Bone marrow (tissue), 2 donors: ENCODE measurements at regions not wholly inside any gene's neighbourhood (a gene's known extent, or its start where the extent isn't known, plus 50 kb on each side); places are given as distances from the start of the nearest gene placed in this dataset.
A peak's percentile ranks its signal among the peaks of the same experiment; 100 is the strongest.

Experiments
- DNase-seq, 2 donors: peaks; one replicate each; lab custom pipeline; 2025; lab: John Stamatoyannopoulos, UW

GRCh38 chr15:77557564-77557963 lies 75.1 kb downstream of the LINGO1 start:
- DNase-seq: no peak

DNA sequence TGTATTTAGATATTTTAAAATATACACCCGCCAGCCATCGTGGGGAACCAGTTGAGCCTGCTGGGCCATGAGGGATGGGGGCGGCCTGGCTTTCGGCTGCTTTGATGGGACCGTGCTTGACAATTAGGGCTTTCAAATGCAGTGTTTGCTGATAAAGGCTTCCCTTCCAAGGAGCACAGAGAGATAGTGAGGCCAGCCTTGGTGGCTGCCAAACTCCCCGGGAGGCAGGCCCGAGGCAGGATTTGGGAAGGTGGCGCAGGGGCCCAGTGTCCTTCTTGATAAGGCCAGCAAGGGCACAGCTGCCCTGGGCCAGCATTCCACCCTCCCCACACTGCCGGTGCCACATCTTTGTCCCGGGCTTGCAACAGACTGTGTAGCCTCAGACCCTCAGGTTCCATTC lies 75.6 kb downstream of the LINGO1 start:
- DNase-seq: no peak

DNA sequence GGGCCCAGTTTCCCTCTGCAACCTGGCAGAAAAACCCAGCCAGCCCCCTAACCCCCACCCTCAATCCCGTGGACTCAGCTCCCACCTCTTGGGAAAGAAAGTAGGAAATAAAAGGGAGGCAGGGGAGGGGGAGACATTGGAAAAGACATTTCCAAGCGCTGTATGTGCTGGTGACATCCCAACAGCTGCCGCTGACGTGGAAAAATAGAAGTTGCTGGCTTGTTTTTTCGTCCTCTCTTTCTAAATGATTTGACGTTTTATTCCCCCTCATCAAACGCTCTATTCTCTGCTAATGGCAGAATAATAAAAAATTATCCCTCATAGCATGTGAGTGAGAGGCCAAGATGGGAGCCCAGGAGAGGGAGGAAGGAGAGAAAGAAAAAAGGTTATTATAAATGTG lies 76.1 kb downstream of the LINGO1 start:
- no peak for DNase-seq

- no peak for DNase-seq
These were observed 77.5 kb downstream of the LINGO1 start for GRCh38 chr15:77555232-77555631.

GRCh38 chr15:77554306-77555080 lies 78.2 kb downstream of the LINGO1 start:
- DNase-seq: no peak

DNA sequence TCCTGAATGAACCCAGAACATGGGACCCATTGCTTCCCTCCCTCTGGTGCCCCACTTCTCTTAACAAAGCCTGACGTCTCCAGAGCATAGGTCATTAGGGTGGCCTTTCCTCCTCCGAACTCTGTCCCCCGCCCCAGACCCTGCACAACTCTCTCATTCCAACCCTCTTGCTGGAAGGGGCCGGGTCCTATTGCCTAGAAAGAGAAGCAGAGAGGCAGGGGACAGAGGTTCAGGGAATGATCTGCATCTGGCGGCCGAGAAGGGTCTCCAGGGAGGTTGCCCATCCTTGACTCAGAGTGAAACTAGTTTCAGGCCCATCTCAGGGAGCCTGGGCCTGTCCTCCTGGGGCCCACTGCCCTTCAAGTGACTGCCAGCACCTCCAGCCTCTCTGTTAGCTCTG lies 79.0 kb downstream of the LINGO1 start:
- no peak for DNase-seq

DNA sequence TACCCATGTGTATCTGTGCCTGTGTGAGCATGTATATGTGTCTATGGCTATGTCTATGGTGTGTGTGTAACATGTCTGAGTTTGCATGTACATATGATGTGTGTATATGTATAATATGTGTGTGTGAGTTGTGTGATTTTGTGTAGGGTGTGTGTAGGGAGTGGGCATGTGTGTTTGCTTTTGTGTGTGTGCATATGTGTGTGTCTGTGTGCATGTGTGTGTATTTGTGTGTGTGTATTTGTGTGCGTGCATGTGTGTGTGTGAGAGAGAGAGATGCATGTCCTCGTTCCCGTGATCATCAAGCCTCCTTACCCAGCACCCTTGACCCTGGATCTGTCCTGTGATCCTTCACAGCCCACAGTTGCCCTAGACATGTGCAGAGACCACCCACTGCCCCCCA lies 79.5 kb downstream of the LINGO1 start:
- no peak for DNase-seq

GRCh38 chr15:77552066-77552465 lies 80.6 kb downstream of the LINGO1 start:
- no peak for DNase-seq

DNA sequence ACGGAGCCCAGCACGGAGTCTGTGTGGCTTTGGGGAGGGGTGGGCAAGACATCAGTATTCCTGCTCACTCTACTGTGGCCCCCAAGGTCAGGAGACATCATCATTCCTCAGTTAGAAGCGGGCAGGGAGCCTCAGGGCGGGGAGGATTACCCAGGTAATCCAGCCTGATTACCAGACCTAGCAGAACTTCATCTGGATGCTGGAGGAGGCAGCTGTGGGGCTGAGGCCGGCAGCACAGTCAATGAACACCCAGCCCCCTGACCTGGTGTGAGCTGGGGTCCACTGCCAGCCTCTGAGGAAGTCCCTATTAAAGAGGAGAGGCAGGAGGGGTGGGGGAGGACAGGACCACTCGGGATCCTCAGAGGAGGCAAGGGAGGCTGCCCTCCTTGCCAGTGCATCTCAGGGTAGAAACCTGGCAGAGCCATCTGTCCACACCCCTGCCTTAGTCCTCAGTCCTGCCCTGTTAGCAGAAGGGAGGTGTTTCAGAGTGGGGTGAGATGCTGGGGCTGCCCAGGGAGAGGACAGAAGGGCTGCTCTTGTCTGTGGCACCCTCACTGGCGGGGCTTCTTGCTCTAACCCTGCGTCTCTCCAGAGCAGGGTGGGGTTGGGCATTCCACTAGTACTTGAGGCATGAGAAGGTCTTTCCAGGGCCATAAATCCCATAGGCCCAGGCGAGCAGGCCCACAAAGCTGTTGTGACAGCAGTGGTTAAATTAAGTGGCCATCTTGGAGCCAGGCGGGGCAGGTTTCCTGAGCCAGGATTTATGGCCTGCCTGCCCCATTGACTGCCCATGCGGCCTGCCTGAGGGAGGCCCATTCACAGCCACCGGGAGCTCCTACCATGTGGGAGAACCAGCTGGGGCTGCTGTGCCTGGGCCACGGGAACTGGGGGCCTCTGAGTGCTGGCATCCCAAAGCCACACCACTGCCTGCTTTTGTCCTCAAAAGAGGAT lies 82.1 kb downstream of the LINGO1 start:
- DNase-seq: no peak

GRCh38 chr15:77549576-77550288 lies 83.0 kb downstream of the LINGO1 start:
- no peak for DNase-seq

DNA sequence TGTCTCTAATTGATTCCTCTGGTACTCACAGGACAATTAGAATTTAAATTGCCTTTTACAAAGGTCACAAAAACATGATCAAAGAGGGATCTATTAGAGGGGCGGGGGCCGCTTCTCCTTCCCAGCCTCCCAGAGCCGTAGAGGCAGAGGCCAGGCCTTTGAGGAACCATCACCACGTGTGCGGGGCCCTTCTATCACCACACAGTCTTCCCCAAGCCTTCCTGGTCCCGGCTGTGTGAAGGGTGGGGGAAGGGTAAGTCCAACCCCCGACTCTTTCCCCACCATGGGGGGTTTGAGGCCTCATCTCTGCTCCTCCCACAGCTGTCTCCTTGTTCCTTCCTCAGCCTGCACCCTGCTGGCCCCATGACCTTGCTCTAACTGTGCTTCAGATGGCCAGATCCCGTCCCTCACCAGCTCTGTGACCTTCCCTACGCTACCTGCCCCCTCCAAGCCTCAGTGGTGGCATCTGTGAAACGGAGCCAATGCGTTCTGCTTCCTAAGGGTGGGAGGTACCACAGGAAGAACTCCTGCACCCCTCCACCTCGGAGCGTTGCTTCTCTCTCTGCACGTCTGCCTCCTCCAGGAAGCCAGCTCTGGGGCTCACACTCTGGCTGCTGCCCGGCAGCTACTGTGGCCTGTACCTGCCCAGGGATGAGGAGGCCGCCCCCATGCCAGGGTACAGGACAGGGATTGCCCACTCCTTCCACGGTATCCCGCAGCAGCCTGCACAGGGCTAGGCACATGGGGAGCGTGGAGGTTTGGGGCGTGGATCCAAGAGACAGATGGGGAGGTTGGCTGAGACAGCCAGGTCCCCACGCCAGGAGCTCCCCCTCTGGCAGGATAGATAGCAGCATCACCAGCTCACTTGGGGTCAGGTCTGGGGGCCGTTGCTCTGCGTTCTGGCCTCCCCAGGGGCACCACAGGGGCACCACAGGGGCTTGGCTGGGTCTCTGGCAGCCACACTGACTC lies 83.8 kb downstream of the LINGO1 start:
- DNase-seq: no peak

DNA sequence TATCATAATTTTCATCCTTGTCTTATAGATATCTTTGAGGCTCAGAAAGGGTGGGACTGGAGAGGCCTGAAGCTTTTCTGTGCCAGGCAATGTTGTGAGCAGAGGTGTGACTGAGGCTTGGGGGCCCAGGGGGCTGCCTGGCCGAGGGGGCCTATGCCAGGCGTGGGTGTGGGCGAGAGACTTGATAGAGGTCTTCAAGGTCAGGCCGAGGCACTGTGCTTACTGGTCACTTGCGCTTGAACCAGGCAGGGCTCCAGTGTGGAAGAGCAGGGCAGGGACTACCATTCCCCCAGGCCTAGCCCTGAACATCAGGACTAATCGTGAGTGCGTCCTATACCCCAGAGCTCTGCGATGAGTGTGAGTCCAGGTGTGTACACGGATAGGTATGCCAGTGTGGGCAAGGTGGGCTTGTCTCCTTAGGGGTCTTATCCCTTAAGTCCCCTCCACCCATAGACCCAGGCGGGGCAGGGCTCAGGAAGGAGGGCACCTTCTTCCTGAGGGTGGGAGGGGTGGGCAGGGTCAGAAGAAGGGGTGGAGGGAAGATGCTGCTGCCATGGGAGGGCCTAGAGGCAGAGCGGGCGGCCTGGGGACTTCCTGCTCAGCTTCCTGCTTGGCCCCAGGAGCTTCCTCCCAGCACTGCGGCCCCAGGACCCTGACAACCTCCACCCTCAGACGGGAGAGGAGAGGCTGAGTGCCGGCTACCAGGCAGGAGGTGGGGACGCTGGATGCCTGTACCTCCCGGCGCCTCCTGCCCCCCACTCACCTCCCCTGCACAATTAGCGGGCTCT lies 84.7 kb downstream of the LINGO1 start:
- no peak for DNase-seq

DNA sequence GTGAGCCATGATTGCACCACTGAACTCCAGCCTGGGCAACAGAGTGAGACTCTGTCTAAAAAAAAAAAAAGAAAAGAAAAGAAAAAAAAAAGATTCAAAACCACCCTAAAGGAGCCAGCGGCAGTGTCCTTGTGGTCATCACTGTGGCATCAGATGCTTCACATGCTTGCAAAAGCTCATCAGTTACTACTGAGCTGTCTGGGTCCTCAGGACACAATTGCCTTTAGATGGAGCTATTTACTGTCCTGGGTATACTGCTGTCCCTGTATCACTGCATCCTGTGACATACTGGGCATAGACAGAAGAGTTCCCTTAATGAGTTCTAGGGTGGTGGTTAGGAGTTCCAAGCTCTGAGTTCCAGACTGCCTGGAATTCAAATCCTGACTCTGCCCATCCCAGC lies 85.8 kb downstream of the LINGO1 start:
- DNase-seq: no peak

DNA sequence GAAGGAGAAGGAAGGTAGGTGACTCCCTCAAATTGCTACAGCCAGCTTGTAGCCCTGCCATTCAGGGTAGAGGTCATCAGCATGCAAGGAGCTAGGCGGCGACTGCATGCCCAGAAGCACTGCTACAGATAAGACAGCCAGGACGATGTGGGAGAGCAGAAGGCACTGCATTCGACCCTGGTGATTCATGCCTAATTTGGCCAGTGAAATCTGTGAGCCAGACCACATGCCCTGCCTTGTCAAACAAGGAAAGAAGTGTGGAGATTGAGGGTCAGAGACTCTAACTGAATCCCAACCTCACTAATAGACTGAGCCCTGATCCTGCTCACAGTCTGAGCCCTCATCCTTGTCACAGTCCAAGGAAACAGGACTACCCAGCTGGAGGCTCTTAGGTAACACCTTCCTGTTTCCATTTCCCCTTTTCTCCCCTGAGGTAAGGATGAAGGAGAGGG lies 86.6 kb downstream of the LINGO1 start:
- DNase-seq: peak in 1 of 2 donors; percentile 10

GRCh38 chr15:77545058-77545457 lies 87.7 kb downstream of the LINGO1 start:
- no peak for DNase-seq

GRCh38 chr15:77544162-77544561 lies 88.5 kb downstream of the LINGO1 start:
- no peak for DNase-seq

DNA sequence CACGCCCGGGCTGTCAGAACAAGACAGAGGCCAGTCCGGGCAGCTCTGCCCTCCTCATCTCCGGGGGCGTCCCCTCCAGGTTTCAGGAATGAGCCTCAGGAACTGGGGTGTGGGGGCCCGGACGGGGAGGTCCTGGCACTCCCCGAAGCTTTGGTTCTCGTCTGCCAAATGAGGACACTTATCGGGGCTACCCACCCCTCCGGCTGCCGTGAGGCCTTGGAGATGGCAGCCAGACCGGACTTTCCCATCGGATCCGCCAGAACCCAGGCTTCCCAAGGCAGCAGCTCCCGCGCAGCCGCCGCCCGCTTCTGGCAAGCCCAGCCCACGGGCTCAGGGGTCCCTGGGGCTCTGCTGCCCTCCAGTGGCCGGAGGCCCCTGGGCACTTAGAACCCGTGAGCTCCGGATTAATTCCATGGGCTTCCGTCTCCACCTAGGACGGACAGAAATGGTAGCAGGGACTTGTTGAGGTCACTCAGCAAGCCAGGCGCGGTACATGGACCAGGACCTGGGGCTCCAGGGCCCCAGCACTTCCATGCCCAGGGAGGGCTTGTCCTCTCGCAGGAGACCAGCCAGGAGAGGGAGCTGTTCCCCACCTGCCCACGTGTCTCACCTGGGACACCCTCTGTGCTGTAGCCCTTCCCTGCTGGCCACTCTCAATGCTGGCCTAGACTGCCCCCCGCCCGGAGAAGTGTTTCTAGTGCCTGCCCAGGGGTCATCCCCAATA lies 89.4 kb downstream of the LINGO1 start:
- DNase-seq: peak; percentile 41 to 55

- no peak for DNase-seq
These were observed 90.2 kb downstream of the LINGO1 start for GRCh38 chr15:77542491-77543001.

DNA sequence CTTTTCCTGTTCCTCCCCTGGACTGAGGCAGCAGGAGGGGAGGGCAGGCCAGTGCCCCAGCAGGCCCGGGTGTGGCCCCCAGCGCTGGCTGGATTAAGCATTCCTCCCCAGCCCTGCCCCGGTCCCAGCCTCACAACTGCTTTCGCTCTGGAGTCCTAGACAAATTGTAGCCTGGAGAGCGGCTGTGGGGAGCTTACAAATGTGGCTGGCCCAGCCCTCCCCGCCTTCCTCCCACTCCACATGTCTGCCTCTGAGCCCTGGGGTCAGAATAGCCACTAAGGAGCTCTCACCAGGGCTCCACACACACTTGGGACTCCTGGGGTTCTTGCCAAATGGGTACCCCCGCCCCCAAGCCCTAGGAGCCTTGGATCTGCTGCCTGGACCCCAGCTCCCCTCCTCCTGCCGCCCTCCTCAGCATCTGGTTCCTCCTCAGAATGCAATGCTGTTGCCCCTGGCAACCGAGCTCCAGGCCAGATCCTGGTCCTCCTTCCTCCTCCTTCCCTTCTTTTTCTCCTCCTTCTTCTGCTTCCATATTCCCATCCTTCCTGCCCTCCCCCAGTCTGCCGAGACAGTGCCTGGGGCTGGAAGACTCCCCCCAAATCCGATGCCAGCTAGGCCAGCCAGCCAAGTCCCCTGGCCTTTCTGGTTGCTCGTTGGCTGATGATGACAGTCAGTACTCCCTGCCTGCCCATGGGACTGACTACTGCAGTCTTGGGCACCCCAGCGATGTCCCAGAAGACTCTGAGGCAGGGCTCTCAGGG lies 91.1 kb downstream of the LINGO1 start:
- no peak for DNase-seq
